Neural progenitor cell (in vitro differentiated cells): ENCODE measurements at regions not wholly inside any gene's neighbourhood (a gene's known extent, or its start where the extent isn't known, plus 50 kb on each side); places are given as distances from the start of the nearest gene placed in this dataset.

Source experiments
- EZH2 ChIP-seq: fragments of 200-600 bp; sonication (generic); IDR thresholded peaks from 2 replicates; pipeline ENCODE4 v1.6.1; 2017; ENCODE audit warnings: antibody characterized with exemption, mild to moderate bottlenecking, moderate library complexity
- EZH2phosphoT487 ChIP-seq: fragments of 200-600 bp; sonication (generic); IDR thresholded peaks from 2 replicates; pipeline ENCODE4 v1.6.1; 2017; ENCODE audit warnings: antibody characterized with exemption
- TF ChIP-seq, protein P1 (sequence below): fragments of 200-600 bp; sonication (generic); IDR thresholded peaks from 2 replicates; pipeline ENCODE4 v1.5.1; 2017; ENCODE audit warnings: antibody characterized with exemption, mild to moderate bottlenecking

DNA sequence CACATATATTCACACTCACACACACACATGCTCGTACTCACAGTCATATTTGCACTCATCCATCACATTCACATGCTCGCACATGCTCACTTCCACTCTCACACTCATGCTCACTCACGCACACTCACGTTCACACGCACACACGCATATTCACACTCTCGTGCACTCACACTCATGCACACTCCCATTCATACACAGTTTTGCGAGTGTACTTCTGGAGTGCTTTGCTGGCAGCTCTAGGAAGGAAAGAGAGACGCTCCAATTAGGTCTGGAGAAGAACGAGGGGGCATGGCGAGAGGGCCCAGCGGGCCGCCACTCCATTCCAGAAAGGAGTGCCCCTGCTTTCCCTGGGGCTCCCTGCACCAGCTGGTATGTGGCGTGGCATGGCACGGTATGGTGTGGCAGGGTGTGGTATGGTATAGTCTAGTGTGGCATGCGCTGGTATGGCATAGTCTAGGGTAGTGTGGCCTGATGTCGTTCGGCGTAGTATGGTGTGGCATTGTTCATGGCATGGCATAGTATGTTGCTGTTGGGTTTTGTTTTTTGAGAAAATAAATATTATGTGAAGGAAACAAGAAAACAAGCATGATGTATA lies 216.8 kb upstream of the CDYL start:
- no peak for TF ChIP-seq EZH2
- TF ChIP-seq, protein P1, sequence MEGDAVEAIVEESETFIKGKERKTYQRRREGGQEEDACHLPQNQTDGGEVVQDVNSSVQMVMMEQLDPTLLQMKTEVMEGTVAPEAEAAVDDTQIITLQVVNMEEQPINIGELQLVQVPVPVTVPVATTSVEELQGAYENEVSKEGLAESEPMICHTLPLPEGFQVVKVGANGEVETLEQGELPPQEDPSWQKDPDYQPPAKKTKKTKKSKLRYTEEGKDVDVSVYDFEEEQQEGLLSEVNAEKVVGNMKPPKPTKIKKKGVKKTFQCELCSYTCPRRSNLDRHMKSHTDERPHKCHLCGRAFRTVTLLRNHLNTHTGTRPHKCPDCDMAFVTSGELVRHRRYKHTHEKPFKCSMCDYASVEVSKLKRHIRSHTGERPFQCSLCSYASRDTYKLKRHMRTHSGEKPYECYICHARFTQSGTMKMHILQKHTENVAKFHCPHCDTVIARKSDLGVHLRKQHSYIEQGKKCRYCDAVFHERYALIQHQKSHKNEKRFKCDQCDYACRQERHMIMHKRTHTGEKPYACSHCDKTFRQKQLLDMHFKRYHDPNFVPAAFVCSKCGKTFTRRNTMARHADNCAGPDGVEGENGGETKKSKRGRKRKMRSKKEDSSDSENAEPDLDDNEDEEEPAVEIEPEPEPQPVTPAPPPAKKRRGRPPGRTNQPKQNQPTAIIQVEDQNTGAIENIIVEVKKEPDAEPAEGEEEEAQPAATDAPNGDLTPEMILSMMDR: no peak
- TF ChIP-seq EZH2phosphoT487: no peak
